ENCODE measurements at regions not wholly inside any gene's neighbourhood (a gene's known extent, or its start where the extent isn't known, plus 50 kb on each side); places are given as distances from the start of the nearest gene placed in this dataset.

DNA sequence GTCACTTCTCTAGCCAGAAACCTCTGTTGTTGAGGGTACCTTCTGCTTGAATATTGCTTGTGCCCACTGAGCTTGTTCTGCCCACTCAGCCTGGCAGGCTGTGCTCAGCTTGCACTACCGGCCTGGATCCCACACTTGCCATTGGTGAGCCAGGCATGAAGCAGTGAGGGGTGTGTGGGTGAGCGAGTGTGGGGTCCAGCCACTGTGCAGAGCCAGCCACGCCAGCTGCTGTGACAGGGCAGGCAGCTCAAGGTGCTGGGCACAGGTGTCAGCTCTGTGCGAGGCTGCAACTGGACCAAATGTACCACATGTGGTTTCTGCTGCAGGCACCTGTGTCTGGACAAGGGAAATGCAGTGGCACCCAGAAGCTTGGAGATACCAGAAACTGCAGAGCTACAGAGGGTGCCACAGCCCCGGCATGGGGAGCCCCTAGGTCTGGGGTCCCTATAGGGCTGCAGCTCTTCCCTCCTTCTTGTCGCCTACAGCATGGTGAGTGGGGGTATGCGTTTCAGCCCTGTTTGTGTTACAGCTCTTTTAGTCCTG lies 305.1 kb upstream of the RIOK2 start:
- TF ChIP-seq EZH2 (IDR thresholded peaks at IDR 0.05; ENCODE audit: insufficient read depth, low read length): no peak
- TF ChIP-seq, protein P1, sequence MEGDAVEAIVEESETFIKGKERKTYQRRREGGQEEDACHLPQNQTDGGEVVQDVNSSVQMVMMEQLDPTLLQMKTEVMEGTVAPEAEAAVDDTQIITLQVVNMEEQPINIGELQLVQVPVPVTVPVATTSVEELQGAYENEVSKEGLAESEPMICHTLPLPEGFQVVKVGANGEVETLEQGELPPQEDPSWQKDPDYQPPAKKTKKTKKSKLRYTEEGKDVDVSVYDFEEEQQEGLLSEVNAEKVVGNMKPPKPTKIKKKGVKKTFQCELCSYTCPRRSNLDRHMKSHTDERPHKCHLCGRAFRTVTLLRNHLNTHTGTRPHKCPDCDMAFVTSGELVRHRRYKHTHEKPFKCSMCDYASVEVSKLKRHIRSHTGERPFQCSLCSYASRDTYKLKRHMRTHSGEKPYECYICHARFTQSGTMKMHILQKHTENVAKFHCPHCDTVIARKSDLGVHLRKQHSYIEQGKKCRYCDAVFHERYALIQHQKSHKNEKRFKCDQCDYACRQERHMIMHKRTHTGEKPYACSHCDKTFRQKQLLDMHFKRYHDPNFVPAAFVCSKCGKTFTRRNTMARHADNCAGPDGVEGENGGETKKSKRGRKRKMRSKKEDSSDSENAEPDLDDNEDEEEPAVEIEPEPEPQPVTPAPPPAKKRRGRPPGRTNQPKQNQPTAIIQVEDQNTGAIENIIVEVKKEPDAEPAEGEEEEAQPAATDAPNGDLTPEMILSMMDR (IDR thresholded peaks at IDR 0.05; ENCODE audit: insufficient read depth, low read depth, low read length): no peak
- H3K9ac ChIP-seq (ENCODE audit: low read length): no peak overlapping the region
- H3K36me3 Mint-ChIP-seq (ENCODE audit: low read depth, unreplicated experiment): no peaks in the 10 kb centered on the region
- no peak for FAIRE-seq
- no peaks in the 10 kb centered on the region for H3K36me3 ChIP-seq (ENCODE audit: insufficient read depth, low read length)
- H4K20me1 ChIP-seq (ENCODE audit: insufficient read depth, low read length): no peaks in the 10 kb centered on the region
- H3K4me1 ChIP-seq (ENCODE audit: insufficient read depth, low read length): no peaks in the 10 kb centered on the region
- H3K4me1 Mint-ChIP-seq (ENCODE audit: low read depth, unreplicated experiment): no peaks in the 10 kb centered on the region
- no peak overlapping the region for H3K27ac Mint-ChIP-seq (ENCODE audit: unreplicated experiment)
- H3K27me3 Mint-ChIP-seq (ENCODE audit: low read depth, unreplicated experiment): no peaks in the 10 kb centered on the region
- peaks cover 6% of the 10 kb centered on the region for H3K9me3 Mint-ChIP-seq (ENCODE audit: unreplicated experiment)
- H3K9me3 ChIP-seq (ENCODE audit: insufficient read depth, low read depth, low read length): no peaks in the 10 kb centered on the region
- H3K4me2 ChIP-seq (ENCODE audit: low read length): no peak overlapping the region
- no peaks in the 10 kb centered on the region for H3K27me3 ChIP-seq (ENCODE audit: insufficient read depth, low read length)
- H3K27ac ChIP-seq (ENCODE audit: low read depth, low read length): no peak overlapping the region
- H3K4me3 Mint-ChIP-seq (ENCODE audit: unreplicated experiment): no peak overlapping the region
- no peaks in the 10 kb centered on the region for H3K79me2 ChIP-seq (ENCODE audit: insufficient read depth, low read length)
- H2AFZ ChIP-seq (ENCODE audit: low read depth, low read length): no peak overlapping the region
- no peak overlapping the region for H3K4me3 ChIP-seq (ENCODE audit: insufficient read depth, low read depth, low read length)
- DNase-seq (ENCODE audit: low read depth): no peak

DNA sequence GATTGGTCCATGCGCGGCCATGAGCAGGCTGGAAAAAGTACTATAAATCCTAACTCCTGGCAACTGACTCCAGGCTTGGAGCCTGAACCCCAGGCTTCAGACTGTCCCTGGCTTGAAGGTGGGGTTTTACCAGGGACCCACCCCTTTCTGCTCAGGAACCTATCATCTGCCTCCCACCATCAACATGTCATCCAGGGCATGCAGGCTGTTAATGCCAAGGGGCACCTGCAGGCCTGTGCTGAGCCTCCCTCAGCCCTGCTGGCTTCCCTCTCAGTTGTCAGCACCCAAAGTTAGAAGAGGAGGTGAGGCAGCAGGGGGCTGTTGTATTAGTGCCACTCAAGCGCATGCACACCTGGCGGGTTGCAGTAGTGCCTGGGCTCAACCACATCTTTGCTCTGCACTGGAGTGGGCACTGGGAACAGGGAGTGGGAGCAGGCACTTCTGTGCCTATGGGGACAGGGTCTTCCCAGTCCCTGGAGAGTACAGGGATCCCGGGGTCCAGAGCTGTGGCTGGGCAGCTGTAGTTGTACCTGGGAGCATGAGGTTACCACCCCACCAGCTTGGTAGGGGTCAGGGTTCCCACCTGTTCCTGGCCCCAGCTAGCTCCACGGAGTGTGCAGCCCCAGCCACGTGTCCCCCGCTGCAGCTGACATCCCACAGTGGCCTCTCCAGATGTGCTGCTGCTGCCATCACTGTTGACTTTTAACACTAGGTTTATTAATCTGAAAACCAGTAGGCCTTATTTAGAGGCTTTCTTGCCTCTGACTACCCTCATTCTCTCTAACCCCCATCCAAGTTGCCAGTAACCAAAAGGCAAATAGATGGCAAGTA lies 306.2 kb upstream of the RIOK2 start:
- Histone ChIP-seq H3K4me1 (ENCODE audit: insufficient read depth, low read length) (no peaks in the 10 kb centered on the region), H3K4me3 (ENCODE audit: insufficient read depth, low read depth, low read length) (no peak overlapping the region), H2AFZ (ENCODE audit: low read depth, low read length) (no peak overlapping the region), H3K27me3 (ENCODE audit: insufficient read depth, low read length) (no peaks in the 10 kb centered on the region), H3K9me3 (ENCODE audit: insufficient read depth, low read depth, low read length) (no peaks in the 10 kb centered on the region), H3K79me2 (ENCODE audit: insufficient read depth, low read length) (no peaks in the 10 kb centered on the region), H3K27ac (ENCODE audit: low read depth, low read length) (no peak overlapping the region), H3K9ac (ENCODE audit: low read length) (no peak overlapping the region), H3K36me3 (ENCODE audit: insufficient read depth, low read length) (no peaks in the 10 kb centered on the region), H4K20me1 (ENCODE audit: insufficient read depth, low read length) (no peaks in the 10 kb centered on the region), H3K4me2 (ENCODE audit: low read length) (no peak overlapping the region)
- no peak overlapping the region for H3K4me3 Mint-ChIP-seq (ENCODE audit: unreplicated experiment)
- no peak for DNase-seq (ENCODE audit: low read depth)
- TF ChIP-seq EZH2 (IDR thresholded peaks at IDR 0.05; ENCODE audit: insufficient read depth, low read length): no peak
- TF ChIP-seq, protein P1 (IDR thresholded peaks at IDR 0.05; ENCODE audit: insufficient read depth, low read depth, low read length): no peak
- peaks cover 2% of the 10 kb centered on the region for H3K9me3 Mint-ChIP-seq (ENCODE audit: unreplicated experiment)
- no peaks in the 10 kb centered on the region for H3K4me1 Mint-ChIP-seq (ENCODE audit: low read depth, unreplicated experiment)
- no peak overlapping the region for H3K27ac Mint-ChIP-seq (ENCODE audit: unreplicated experiment)
- FAIRE-seq: no peak
- no peaks in the 10 kb centered on the region for H3K27me3 Mint-ChIP-seq (ENCODE audit: low read depth, unreplicated experiment)
- no peaks in the 10 kb centered on the region for H3K36me3 Mint-ChIP-seq (ENCODE audit: low read depth, unreplicated experiment)

DNA sequence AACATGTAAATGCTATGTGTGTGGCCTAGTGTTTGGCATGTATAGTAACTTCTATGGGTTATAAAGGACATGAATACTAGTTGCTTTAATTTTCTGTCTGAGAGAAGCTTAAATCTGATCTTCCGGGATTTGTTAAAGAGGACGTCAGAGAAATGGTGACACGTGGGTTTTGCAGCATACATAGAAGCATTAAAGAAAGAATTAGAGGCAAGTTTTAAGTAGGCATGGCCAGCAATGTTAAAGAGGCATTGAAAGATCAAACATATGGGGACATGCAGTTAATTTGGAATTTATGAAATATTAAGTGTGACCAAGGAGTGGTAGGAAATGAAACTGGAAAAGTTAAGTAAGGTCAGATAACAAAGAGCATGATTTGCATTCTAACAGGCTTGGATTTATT lies 311.4 kb upstream of the RIOK2 start:
- Histone ChIP-seq H3K27me3 (ENCODE audit: insufficient read depth, low read length) (no peaks in the 10 kb centered on the region), H3K27ac (ENCODE audit: low read depth, low read length) (no peak overlapping the region), H4K20me1 (ENCODE audit: insufficient read depth, low read length) (no peaks in the 10 kb centered on the region), H3K9me3 (ENCODE audit: insufficient read depth, low read depth, low read length) (no peaks in the 10 kb centered on the region), H3K4me2 (ENCODE audit: low read length) (no peak overlapping the region), H3K79me2 (ENCODE audit: insufficient read depth, low read length) (no peaks in the 10 kb centered on the region), H3K36me3 (ENCODE audit: insufficient read depth, low read length) (no peaks in the 10 kb centered on the region), H3K9ac (ENCODE audit: low read length) (no peak overlapping the region), H3K4me3 (ENCODE audit: insufficient read depth, low read depth, low read length) (no peak overlapping the region), H3K4me1 (ENCODE audit: insufficient read depth, low read length) (no peaks in the 10 kb centered on the region), H2AFZ (ENCODE audit: low read depth, low read length) (no peak overlapping the region)
- Mint-ChIP-seq H3K4me1 (ENCODE audit: low read depth, unreplicated experiment) (no peaks in the 10 kb centered on the region), H3K4me3 (ENCODE audit: unreplicated experiment) (no peak overlapping the region), H3K27ac (ENCODE audit: unreplicated experiment) (no peak overlapping the region), H3K36me3 (ENCODE audit: low read depth, unreplicated experiment) (no peaks in the 10 kb centered on the region), H3K9me3 (ENCODE audit: unreplicated experiment) (no peaks in the 10 kb centered on the region), H3K27me3 (ENCODE audit: low read depth, unreplicated experiment) (no peaks in the 10 kb centered on the region)
- FAIRE-seq: no peak
- TF ChIP-seq EZH2 (IDR thresholded peaks at IDR 0.05; ENCODE audit: insufficient read depth, low read length): no peak
- TF ChIP-seq, protein P1 (IDR thresholded peaks at IDR 0.05; ENCODE audit: insufficient read depth, low read depth, low read length): no peak
- DNase-seq (ENCODE audit: low read depth): no peak
